Neural progenitor cell (in vitro differentiated cells): ENCODE measurements at regions not wholly inside any gene's neighbourhood (a gene's known extent, or its start where the extent isn't known, plus 50 kb on each side); places are given as distances from the start of the nearest gene placed in this dataset.

Source experiments
- DNase-seq: peaks from one replicate; pipeline ENCODE4 v3.0.0-alpha.2; 2016; ENCODE audit warnings: low spot score
- H2AFZ ChIP-seq: fragments of 200-600 bp; sonication (generic); replicated peaks from 2 replicates; pipeline ENCODE4 v1.6.1; 2016; ENCODE audit warnings: antibody characterized with exemption
- H3F3A ChIP-seq: fragments of 200-600 bp; sonication (generic); 2 replicates; pipeline ENCODE4 v1.6.1; 2016; ENCODE audit warnings: antibody characterized with exemption, low read depth
- H3K27ac ChIP-seq: fragments of 200-600 bp; sonication (generic); 2 replicates; pipeline ENCODE4 v1.5.1; 2016; ENCODE audit warnings: mild to moderate bottlenecking
- H3K27me3 ChIP-seq: fragments of 200-600 bp; sonication (generic); 2 replicates; pipeline ENCODE4 v1.6.1; 2016; ENCODE audit warnings: mild to moderate bottlenecking, moderate library complexity
- H3K36me3 ChIP-seq: fragments of 200-600 bp; sonication (generic); 2 replicates; pipeline ENCODE4 v1.5.1; 2016
- H3K4me1 ChIP-seq: fragments of 200-600 bp; sonication (generic); 2 replicates; pipeline ENCODE4 v1.6.1; 2016; ENCODE audit warnings: mixed run types
- H3K4me2 ChIP-seq: fragments of 200-600 bp; sonication (generic); 2 replicates; pipeline ENCODE4 v1.6.1; 2016
- H3K4me3 ChIP-seq: fragments of 200-600 bp; sonication (generic); 2 replicates; pipeline ENCODE4 v1.5.1; 2016
- H3K79me2 ChIP-seq: fragments of 200-600 bp; sonication (generic); 2 replicates; pipeline ENCODE4 v1.6.1; 2016; ENCODE audit warnings: low read depth
- H3K9ac ChIP-seq: fragments of 200-600 bp; sonication (generic); 2 replicates; pipeline ENCODE4 v1.6.1; 2016
- H3K9me3 ChIP-seq: fragments of 200-600 bp; sonication (generic); 2 replicates; pipeline ENCODE4 v1.5.1; 2016; ENCODE audit warnings: low read depth
- H4K20me1 ChIP-seq: fragments of 200-600 bp; sonication (generic); 2 replicates; pipeline ENCODE4 v1.6.1; 2016; ENCODE audit warnings: low read depth
- H3K27ac Mint-ChIP-seq: 3 replicates; pipeline ENCODE4 v1.8.0; 2021; ENCODE audit warnings: mixed read lengths
- H3K27me3 Mint-ChIP-seq: 2 replicates; pipeline ENCODE4 v1.8.0; 2022; ENCODE audit warnings: low read depth, mild to moderate bottlenecking, inconsistent platforms, moderate library complexity, mixed read lengths; ENCODE audit not compliant: insufficient read depth
- H3K36me3 Mint-ChIP-seq: 3 replicates; pipeline ENCODE4 v1.8.0; 2021; ENCODE audit warnings: mixed read lengths
- H3K4me1 Mint-ChIP-seq: 3 replicates; pipeline ENCODE4 v1.8.0; 2021; ENCODE audit warnings: mixed read lengths
- H3K4me3 Mint-ChIP-seq: 3 replicates; pipeline ENCODE4 v1.8.0; 2021; ENCODE audit warnings: mild to moderate bottlenecking, moderate library complexity, mixed read lengths
- H3K9me3 Mint-ChIP-seq: 3 replicates; pipeline ENCODE4 v1.8.0; 2020; ENCODE audit warnings: mixed read lengths
- CTCF ChIP-seq: fragments of 200-600 bp; sonication (generic); IDR thresholded peaks from 2 replicates; pipeline ENCODE4 v1.5.1; 2017; ENCODE audit warnings: antibody characterized with exemption, mild to moderate bottlenecking
- EZH2 ChIP-seq: fragments of 200-600 bp; sonication (generic); IDR thresholded peaks from 2 replicates; pipeline ENCODE4 v1.6.1; 2017; ENCODE audit warnings: antibody characterized with exemption, mild to moderate bottlenecking, moderate library complexity
- EZH2phosphoT487 ChIP-seq: fragments of 200-600 bp; sonication (generic); IDR thresholded peaks from 2 replicates; pipeline ENCODE4 v1.6.1; 2017; ENCODE audit warnings: antibody characterized with exemption

GRCh38 chr12:41731061-41731460 is 413.6 kb downstream of the GXYLT1 start:
- Mint-ChIP-seq H3K9me3 (peaks cover 35% of the 10 kb centered on the region), H3K4me3 (peak overlapping the region; percentile 33), H3K27me3 (peaks cover 4% of the 10 kb centered on the region), H3K27ac (peak overlapping the region; percentile 76), H3K4me1 (peaks cover 37% of the 10 kb centered on the region), H3K36me3 (peaks cover 9% of the 10 kb centered on the region)
- peak overlapping the region; percentile 47 for H3K4me2 ChIP-seq
- H3K9ac ChIP-seq: no peak overlapping the region
- H4K20me1 ChIP-seq: no peaks in the 10 kb centered on the region
- H3F3A ChIP-seq: peaks cover 12% of the 10 kb centered on the region
- no peaks in the 10 kb centered on the region for H3K79me2 ChIP-seq
- no peak overlapping the region for H3K4me3 ChIP-seq
- peaks cover 33% of the 10 kb centered on the region for H3K4me1 ChIP-seq
- no peak overlapping the region for H2AFZ ChIP-seq
- no peaks in the 10 kb centered on the region for H3K27me3 ChIP-seq
- H3K36me3 ChIP-seq: no peaks in the 10 kb centered on the region
- peak; percentile 10 for DNase-seq
- no peak overlapping the region for H3K27ac ChIP-seq
- TF ChIP-seq CTCF (no peak), EZH2phosphoT487 (no peak)
- no peaks in the 10 kb centered on the region for H3K9me3 ChIP-seq

- Mint-ChIP-seq H3K9me3 (peaks cover 10% of the 10 kb centered on the region), H3K27ac (no peak overlapping the region), H3K27me3 (no peaks in the 10 kb centered on the region), H3K4me1 (peaks cover 14% of the 10 kb centered on the region), H3K36me3 (no peaks in the 10 kb centered on the region), H3K4me3 (no peak overlapping the region)
- no peak overlapping the region for H3K9ac ChIP-seq
- peaks cover 26% of the 10 kb centered on the region for H3K4me1 ChIP-seq
- no peaks in the 10 kb centered on the region for H3K9me3 ChIP-seq
- H4K20me1 ChIP-seq: no peaks in the 10 kb centered on the region
- no peaks in the 10 kb centered on the region for H3K27me3 ChIP-seq
- no peak overlapping the region for H3K4me2 ChIP-seq
- H3K36me3 ChIP-seq: no peaks in the 10 kb centered on the region
- H2AFZ ChIP-seq: no peak overlapping the region
- no peak overlapping the region for H3K27ac ChIP-seq
- no peaks in the 10 kb centered on the region for H3K79me2 ChIP-seq
- DNase-seq: no peak
- H3K4me3 ChIP-seq: no peak overlapping the region
- H3F3A ChIP-seq: peaks cover 12% of the 10 kb centered on the region
- no peak for TF ChIP-seq EZH2
- TF ChIP-seq EZH2phosphoT487: no peak
- no peak for TF ChIP-seq CTCF
Measured at GRCh38 chr12:41724216-41724615, 420.5 kb downstream of the GXYLT1 start.

GRCh38 chr12:41719214-41719613 is 425.5 kb downstream of the GXYLT1 start:
- no peak overlapping the region for H3K4me2 ChIP-seq
- H3K27ac Mint-ChIP-seq: no peak overlapping the region
- H2AFZ ChIP-seq: no peak overlapping the region

More at GRCh38 chr12:41719214-41719613, 425.5 kb downstream of the GXYLT1 start:
- Mint-ChIP-seq H3K36me3 (no peaks in the 10 kb centered on the region), H3K4me3 (no peak overlapping the region), H3K9me3 (no peaks in the 10 kb centered on the region), H3K4me1 (peaks cover 24% of the 10 kb centered on the region), H3K27me3 (no peaks in the 10 kb centered on the region)
- Histone ChIP-seq H3K27ac (no peak overlapping the region), H3K9ac (no peak overlapping the region), H3K79me2 (no peaks in the 10 kb centered on the region), H3K4me3 (no peak overlapping the region), H4K20me1 (no peaks in the 10 kb centered on the region), H3K4me1 (no peaks in the 10 kb centered on the region), H3F3A (no peaks in the 10 kb centered on the region), H3K9me3 (no peaks in the 10 kb centered on the region), H3K27me3 (no peaks in the 10 kb centered on the region), H3K36me3 (no peaks in the 10 kb centered on the region)
- DNase-seq: no peak
- TF ChIP-seq EZH2phosphoT487: no peak
- TF ChIP-seq CTCF: no peak
- TF ChIP-seq EZH2: no peak
